Uterus (tissue), 2 donors: ENCODE measurements at regions not wholly inside any gene's neighbourhood (a gene's known extent, or its start where the extent isn't known, plus 50 kb on each side); places are given as distances from the start of the nearest gene placed in this dataset.

Source experiments
- CTCF ChIP-seq, 4 experiments: fragments of 200-600 bp in 2 of 4; fragments of 450-650 bp in 2 of 4; sonication (generic) in 2 of 4; IDR thresholded peaks; one replicate each; pipeline ENCODE4 v1.5.1; 2016 to 2019; ENCODE audit warnings: antibody characterized with exemption in 4 of 4, mild to moderate bottlenecking in 2 of 4, moderate library complexity in 1 of 4
- POLR2A ChIP-seq, 2 donors: fragments of 450-650 bp; IDR thresholded peaks; one replicate each; pipeline ENCODE4 v1.6.1; 2016; ENCODE audit warnings: antibody characterized with exemption in 2 of 2, mild to moderate bottlenecking in 1 of 2, moderate library complexity in 1 of 2

- no peak for TF ChIP-seq CTCF (IDR thresholded peaks at IDR 0.05)
- no peak for TF ChIP-seq POLR2A (IDR thresholded peaks at IDR 0.05)
These were observed 266.4 kb upstream of the CAND1 start for GRCh38 chr12:67002720-67003119.
